Endothelial cell of umbilical vein (primary cell): ENCODE measurements at regions not wholly inside any gene's neighbourhood (a gene's known extent, or its start where the extent isn't known, plus 50 kb on each side); places are given as distances from the start of the nearest gene placed in this dataset.

ENCODE experiments used
- BruUV-seq: library from RNA; stranded (reverse); fragments of 400-500 nt; replicated peaks from 2 replicates; lab custom pipeline; 2021; lab: Mats Ljungman, UMichigan
- CTCF ChIA-PET: fragments of 300-600, 350-600 bp; sonication (Branson Sonifier 250); formaldehyde crosslinking; loops from one replicate; lab custom pipeline; 2021; ENCODE audit warnings: antibody characterized with exemption, inconsistent platforms; lab: Charles Lee
- POLR2A ChIA-PET: fragments of 300-600, 350-600 bp; sonication (Branson Sonifier 250); formaldehyde crosslinking; loops from one replicate; lab custom pipeline; 2021; ENCODE audit warnings: antibody characterized with exemption, inconsistent platforms; lab: Charles Lee
- DNase-seq: peaks from one replicate; pipeline ENCODE4 v3.0.0-alpha.2; 2011; ENCODE audit warnings: low read depth, low spot score
- FAIRE-seq: peaks from 2 replicates; lab custom pipeline; 2011; peaks lifted over from hg19 to GRCh38; lab: Jason Lieb, UNC
- H2AFZ ChIP-seq: 2 replicates; pipeline ENCODE4 v1.6.0; 2012; ENCODE audit warnings: low read depth, low read length, control low read depth, inconsistent platforms
- H3K27ac ChIP-seq: 2 replicates; pipeline ENCODE4 v1.5.1; 2011; ENCODE audit warnings: low read depth, mild to moderate bottlenecking, control low read depth, low read length, moderate library complexity; ENCODE audit not compliant: insufficient read depth
- H3K27me3 ChIP-seq, 2 experiments: 2 replicates each; pipeline versions ENCODE4 v1.6.0 to v1.6.1; 2011; ENCODE audit warnings: low read length in 2 of 2, mixed read lengths in 1 of 2; ENCODE audit not compliant: control insufficient read depth in 2 of 2, insufficient read depth in 2 of 2
- H3K36me3 ChIP-seq, 2 experiments: 2 replicates in 1 of 2; 3 replicates in 1 of 2; pipeline ENCODE4 v1.5.1; 2011; ENCODE audit warnings: low read length in 2 of 2, mild to moderate bottlenecking in 1 of 2, moderate library complexity in 1 of 2; ENCODE audit not compliant: control insufficient read depth in 2 of 2, insufficient read depth in 2 of 2; ENCODE audit errors: extremely low read depth in 1 of 2
- H3K4me1 ChIP-seq: 3 replicates; pipeline ENCODE4 v1.5.1; 2011; ENCODE audit warnings: mild to moderate bottlenecking, low read length; ENCODE audit not compliant: control insufficient read depth, insufficient read depth; ENCODE audit errors: extremely low read depth
- H3K4me2 ChIP-seq: 2 replicates; pipeline ENCODE4 v1.6.1; 2011; ENCODE audit warnings: low read length, control low read depth, mixed read lengths; ENCODE audit not compliant: insufficient read depth
- H3K4me3 ChIP-seq, 3 experiments: fragments of 200-600 bp in 1 of 3; sonication (generic), shearing (Covaris generic) in 1 of 3; replicated peaks in 1 of 3; 2 replicates each; pipeline ENCODE4 v1.5.1; 2011 to 2016; ENCODE audit warnings: control low read depth in 3 of 3, low read length in 3 of 3, mild to moderate bottlenecking in 2 of 3, inconsistent platforms in 1 of 3, low read depth in 1 of 3, moderate library complexity in 1 of 3; ENCODE audit not compliant: insufficient read depth in 1 of 3
- H3K79me2 ChIP-seq: 2 replicates; pipeline ENCODE4 v1.6.0; 2012; ENCODE audit warnings: low read length, inconsistent platforms; ENCODE audit not compliant: control insufficient read depth, insufficient read depth
- H3K9ac ChIP-seq: replicated peaks from 2 replicates; pipeline ENCODE3; 2011; ENCODE audit warnings: low read length, control low read depth; ENCODE audit not compliant: insufficient read depth; ENCODE audit errors: extremely low read depth
- H3K9me1 ChIP-seq: replicated peaks from 3 replicates; pipeline ENCODE4 v1.6.0; 2011; ENCODE audit warnings: mild to moderate bottlenecking, low read length; ENCODE audit not compliant: control insufficient read depth, insufficient read depth; ENCODE audit errors: extremely low read depth
- H3K9me3 ChIP-seq: replicated peaks from 2 replicates; pipeline ENCODE4 v1.5.1; 2012; ENCODE audit warnings: low read length, inconsistent platforms; ENCODE audit not compliant: control insufficient read depth, insufficient read depth
- H4K20me1 ChIP-seq: replicated peaks from 2 replicates; pipeline ENCODE3; 2011; ENCODE audit warnings: mild to moderate bottlenecking, low read length; ENCODE audit not compliant: control insufficient read depth, insufficient read depth; ENCODE audit errors: extremely low read depth
- EZH2 ChIP-seq: IDR thresholded peaks from 2 replicates; pipeline ENCODE4 v1.6.1; 2012; ENCODE audit warnings: borderline replicate concordance, low read depth, mild to moderate bottlenecking, moderate library complexity, low read length, inconsistent platforms; ENCODE audit not compliant: severe bottlenecking
- FOS ChIP-seq: IDR thresholded peaks from 2 replicates; pipeline ENCODE4 v1.6.1; 2011; ENCODE audit warnings: mild to moderate bottlenecking, low read length, moderate library complexity, borderline replicate concordance; ENCODE audit not compliant: insufficient read depth
- GATA2 ChIP-seq: IDR thresholded peaks from 2 replicates; pipeline ENCODE4 v1.7.0; 2011; ENCODE audit warnings: low read depth, mild to moderate bottlenecking, moderate library complexity, mixed read lengths, low read length; ENCODE audit not compliant: insufficient read length, insufficient read depth
- JUN ChIP-seq: IDR thresholded peaks from 2 replicates; pipeline ENCODE4 v1.6.1; 2011; ENCODE audit warnings: borderline replicate concordance, low read depth; ENCODE audit not compliant: insufficient read length, insufficient read depth
- MYC ChIP-seq: IDR thresholded peaks from one replicate; pipeline ENCODE4 v1.6.1; 2011; ENCODE audit warnings: mild to moderate bottlenecking, low read depth, low read length
- POLR2A ChIP-seq: IDR thresholded peaks from 2 replicates; pipeline ENCODE4 v1.6.1; 2012; ENCODE audit warnings: low read depth, mild to moderate bottlenecking, control low read depth, low read length
- POLR2AphosphoS5 ChIP-seq: IDR thresholded peaks from 2 replicates; pipeline ENCODE4 v1.6.1; 2012; ENCODE audit warnings: low read depth, mild to moderate bottlenecking, control low read depth, low read length, moderate library complexity; ENCODE audit not compliant: insufficient read depth
- dilution Hi-C: fragments of 300-500 bp; cut with MboI; formaldehyde crosslinking; loops from one replicate; pipeline ENCODE4 v1.15.0; 2019; ENCODE audit warnings: low sequenced_read_pairs; ENCODE audit not compliant: extremely low pct_ligation_motif_present
- intact Hi-C: fragments of 100-400 bp; cut with micrococcal nuclease; formaldehyde crosslinking; loops from one replicate; pipeline ENCODE4 v1.10.0; 2022
- TF ChIP-seq, protein P1 (sequence below), 2 donors: IDR thresholded peaks; 1 replicate in 1 of 2; 2 replicates in 1 of 2; pipeline ENCODE4 v1.5.1; 2011; ENCODE audit warnings: low read length in 2 of 2, mild to moderate bottlenecking in 2 of 2, moderate library complexity in 2 of 2, control low read depth in 1 of 2, inconsistent platforms in 1 of 2, low read depth in 1 of 2; ENCODE audit not compliant: insufficient read depth in 1 of 2; ENCODE audit errors: extremely low read depth in 1 of 2
- TF ChIP-seq, protein P2 (sequence below): IDR thresholded peaks from 2 replicates; pipeline ENCODE4 v1.6.1; 2011; ENCODE audit not compliant: insufficient read depth, insufficient read length

GRCh38 chr3:117519776-117520175 lies 810.2 kb downstream of the TUSC7 start:
- TF ChIP-seq, protein P1, sequence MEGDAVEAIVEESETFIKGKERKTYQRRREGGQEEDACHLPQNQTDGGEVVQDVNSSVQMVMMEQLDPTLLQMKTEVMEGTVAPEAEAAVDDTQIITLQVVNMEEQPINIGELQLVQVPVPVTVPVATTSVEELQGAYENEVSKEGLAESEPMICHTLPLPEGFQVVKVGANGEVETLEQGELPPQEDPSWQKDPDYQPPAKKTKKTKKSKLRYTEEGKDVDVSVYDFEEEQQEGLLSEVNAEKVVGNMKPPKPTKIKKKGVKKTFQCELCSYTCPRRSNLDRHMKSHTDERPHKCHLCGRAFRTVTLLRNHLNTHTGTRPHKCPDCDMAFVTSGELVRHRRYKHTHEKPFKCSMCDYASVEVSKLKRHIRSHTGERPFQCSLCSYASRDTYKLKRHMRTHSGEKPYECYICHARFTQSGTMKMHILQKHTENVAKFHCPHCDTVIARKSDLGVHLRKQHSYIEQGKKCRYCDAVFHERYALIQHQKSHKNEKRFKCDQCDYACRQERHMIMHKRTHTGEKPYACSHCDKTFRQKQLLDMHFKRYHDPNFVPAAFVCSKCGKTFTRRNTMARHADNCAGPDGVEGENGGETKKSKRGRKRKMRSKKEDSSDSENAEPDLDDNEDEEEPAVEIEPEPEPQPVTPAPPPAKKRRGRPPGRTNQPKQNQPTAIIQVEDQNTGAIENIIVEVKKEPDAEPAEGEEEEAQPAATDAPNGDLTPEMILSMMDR (IDR thresholded peaks at IDR 0.05; ENCODE audit: extremely low read depth in 1 of 2, insufficient read depth in 1 of 2, low read depth in 1 of 2, low read length in 2 of 2), result no peak
- TF ChIP-seq POLR2AphosphoS5, result no peak
- no peak for TF ChIP-seq MYC
- no peak for TF ChIP-seq FOS
- TF ChIP-seq, protein P2, sequence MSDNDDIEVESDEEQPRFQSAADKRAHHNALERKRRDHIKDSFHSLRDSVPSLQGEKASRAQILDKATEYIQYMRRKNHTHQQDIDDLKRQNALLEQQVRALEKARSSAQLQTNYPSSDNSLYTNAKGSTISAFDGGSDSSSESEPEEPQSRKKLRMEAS, result no peak
- no peak for TF ChIP-seq JUN
- no peak for TF ChIP-seq EZH2
- no peak for TF ChIP-seq POLR2A
- TF ChIP-seq GATA2, result no peak
- Histone ChIP-seq H3K4me2 (no peak overlapping the region), H3K9ac (no peak overlapping the region), H3K4me3 (no peak overlapping the region), H3K27me3 (no peaks in the 10 kb centered on the region), H2AFZ (no peak overlapping the region), H4K20me1 (no peaks in the 10 kb centered on the region), H3K79me2 (no peaks in the 10 kb centered on the region), H3K36me3 (no peaks in the 10 kb centered on the region), H3K9me1 (no peaks in the 10 kb centered on the region), H3K9me3 (no peaks in the 10 kb centered on the region), H3K27ac (no peak overlapping the region), H3K4me1 (no peaks in the 10 kb centered on the region)
- POLR2A ChIA-PET, result no interaction called here
- CTCF ChIA-PET, result no interaction called here
- FAIRE-seq, result no peak
- intact Hi-C loops (no loop called here), dilution Hi-C loops (no loop called here)
- no TSS peak for BruUV-seq
- no peak for DNase-seq
